ENCODE measurements at regions not wholly inside any gene's neighbourhood (a gene's known extent, or its start where the extent isn't known, plus 50 kb on each side); places are given as distances from the start of the nearest gene placed in this dataset.

DNA sequence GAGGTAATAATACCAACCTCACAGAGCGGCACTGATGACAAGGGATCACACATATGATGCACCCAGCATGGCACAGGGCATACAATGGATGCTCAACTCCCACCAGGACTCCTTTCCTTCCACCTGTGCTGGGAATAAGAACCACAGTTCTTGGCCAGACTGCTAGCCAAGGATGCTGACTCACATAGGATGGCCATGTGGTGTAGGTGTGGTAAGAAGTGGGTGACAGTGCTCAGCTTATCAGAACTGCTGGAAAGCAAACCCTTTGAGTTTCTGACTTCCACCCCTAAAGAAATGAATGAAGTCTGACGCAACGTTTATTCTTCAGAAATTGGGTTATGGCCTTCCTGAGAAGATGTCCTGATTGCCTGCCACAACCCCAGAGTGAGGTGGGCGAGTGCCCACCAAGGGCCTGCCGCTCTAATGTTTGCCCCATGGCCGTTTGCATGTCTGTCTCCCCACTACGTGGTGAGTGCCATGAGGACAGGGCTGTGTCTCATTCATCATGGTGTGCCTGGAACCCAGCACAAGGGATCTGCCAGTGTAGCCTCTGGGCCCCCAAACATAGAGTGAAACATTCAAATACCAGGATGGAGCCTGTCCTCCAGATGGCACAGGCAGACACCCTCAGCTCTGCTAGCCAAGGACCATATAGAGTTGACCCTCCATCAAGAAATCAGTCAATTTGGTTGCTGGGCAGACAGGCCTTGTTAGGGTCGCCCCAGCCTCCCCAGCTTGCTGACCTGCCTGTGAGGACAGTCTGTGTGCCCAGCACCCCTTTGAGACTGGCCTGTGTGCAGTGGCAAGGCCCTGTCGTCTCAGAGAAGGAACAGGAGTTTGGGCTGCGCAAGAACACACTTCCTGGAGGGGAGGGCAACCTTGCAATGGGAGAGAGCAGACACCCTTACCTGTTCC is 57.6 kb upstream of the SLCO2A1 start:
- CTCF ChIA-PET (ENCODE audit: partially characterized antibody) = interaction anchor here (0.9 kb wide), 1 partner anchor 29 kb away, joined by 3 read pairs; no protein-coding TSS in a partner anchor
- no peak for FAIRE-seq
- TF ChIP-seq GTF2F1 (IDR thresholded peaks at IDR 0.05; ENCODE audit: borderline replicate concordance, low read depth, low read length) = no peak
- TF ChIP-seq HDAC6 (IDR thresholded peaks at IDR 0.05; ENCODE audit: low read depth, low read length) = no peak
- no peak for TF ChIP-seq RNF2 (IDR thresholded peaks at IDR 0.05; ENCODE audit: borderline replicate concordance, low read depth, low read length, missing control alignments, poor library complexity, severe bottlenecking)
- TF ChIP-seq POU5F1 (IDR thresholded peaks at IDR 0.05; ENCODE audit: low read depth, low read length) = no peak
- TF ChIP-seq RBBP5 (IDR thresholded peaks at IDR 0.05; ENCODE audit: borderline replicate concordance, low read depth, low read length) = no peak
- TF ChIP-seq SIN3A (conservative IDR thresholded peaks at IDR 0.05 in 1 of 2, IDR thresholded peaks at IDR 0.05 in 1 of 2; ENCODE audit: low read depth in 1 of 2, low read length in 2 of 2) = no peak
- no peak for TF ChIP-seq RXRA (IDR thresholded peaks at IDR 0.05; ENCODE audit: insufficient read depth, low read depth, low read length)
- TF ChIP-seq SIRT6 (IDR thresholded peaks at IDR 0.05; ENCODE audit: low read length) = no peak
- TF ChIP-seq SP1 (IDR thresholded peaks at IDR 0.05; ENCODE audit: low read depth, low read length) = no peak
- no peak for TF ChIP-seq NANOG (IDR thresholded peaks at IDR 0.05; ENCODE audit: insufficient read depth, low read depth, low read length, poor library complexity, severe bottlenecking)
- TF ChIP-seq ASH2L (IDR thresholded peaks at IDR 0.05; ENCODE audit: low read length) = no peak
- TF ChIP-seq FOSL1 (IDR thresholded peaks at IDR 0.05; ENCODE audit: insufficient read depth, low read depth, low read length) = no peak

More for the DNA sequence above, 57.6 kb upstream of the SLCO2A1 start:
- no peak overlapping the region for H2AK5ac ChIP-seq (ENCODE audit: low read depth, low read length)
- H4K20me1 ChIP-seq (replicated peaks in 1 of 2; ENCODE audit: control insufficient read depth in 1 of 2, insufficient read depth in 2 of 2, low read length in 2 of 2) = no peaks in the 10 kb centered on the region
- H3K36me3 ChIP-seq (ENCODE audit: control insufficient read depth in 2 of 4, insufficient read depth in 4 of 4, low read length in 3 of 4) = no peaks in the 10 kb centered on the region
- H4K5ac ChIP-seq (ENCODE audit: insufficient read length, low read depth, low read length) = no peak overlapping the region
- POLR2A ChIA-PET (ENCODE audit: partially characterized antibody) = no interaction called here
- no peaks in the 10 kb centered on the region for H3K79me2 ChIP-seq (ENCODE audit: control insufficient read depth in 1 of 2, insufficient read depth in 2 of 2, low read length in 2 of 2)
- H3K23me2 ChIP-seq (ENCODE audit: low read depth, low read length) = no peaks in the 10 kb centered on the region
- H3K4ac ChIP-seq (replicated peaks; ENCODE audit: insufficient read length, low read depth, low read length) = no peak overlapping the region
- H2BK120ac ChIP-seq (replicated peaks; ENCODE audit: low read depth, low read length) = no peak overlapping the region
- H2AFZ ChIP-seq (ENCODE audit: low read length) = no peak overlapping the region
- no peak overlapping the region for H4K8ac ChIP-seq (ENCODE audit: extremely low read depth, insufficient read depth, low read length)
- no peak overlapping the region for H2BK20ac ChIP-seq (ENCODE audit: low read length)
- no peak overlapping the region for H2BK12ac ChIP-seq (ENCODE audit: low read depth, low read length)
- H3K4me3 ChIP-seq (ENCODE audit: extremely low read depth in 1 of 4, insufficient read depth in 2 of 4, low read depth in 3 of 4, low read length in 4 of 4) = no peak overlapping the region
- H3K79me1 ChIP-seq (ENCODE audit: low read depth, low read length) = no peaks in the 10 kb centered on the region
- H3K4me1 ChIP-seq (replicated peaks in 1 of 4; ENCODE audit: control insufficient read depth in 3 of 4, insufficient read depth in 4 of 4, low read length in 3 of 4) = no peaks in the 10 kb centered on the region
- no peak overlapping the region for H3K18ac ChIP-seq (ENCODE audit: extremely low read depth, low read length)
- no peak overlapping the region for H3K9ac ChIP-seq (replicated peaks in 1 of 4; ENCODE audit: extremely low read depth in 1 of 4, low read depth in 3 of 4, low read length in 3 of 4)
- H3K23ac ChIP-seq (ENCODE audit: insufficient read length) = no peak overlapping the region
- no peaks in the 10 kb centered on the region for H3K9me3 ChIP-seq (ENCODE audit: insufficient read depth in 2 of 2, low read depth in 1 of 2, low read length in 1 of 2)
- H3K14ac ChIP-seq (ENCODE audit: insufficient read length) = no peak overlapping the region
- DNase-seq (ENCODE audit: low read depth in 1 of 2, low spot score in 2 of 2) = no peak
- no peak overlapping the region for H2BK15ac ChIP-seq (ENCODE audit: low read length)
- WGBS, 2 experiments (ENCODE audit: extremely low coverage in 1 of 2, insufficient coverage in 1 of 2, insufficient read length in 1 of 2, insufficient replicate concordance in 2 of 2, low coverage in 1 of 2, low lambda C conversion rate in 2 of 2, missing lambda C conversion rate in 1 of 2) = 88% methylated on average over 10 of the region's 10 CpGs; no CpG with 5 or more reads in 1 of the 2 experiments
- no peak overlapping the region for H4K91ac ChIP-seq (replicated peaks; ENCODE audit: insufficient read length, low read length)
- H3K27me3 ChIP-seq (replicated peaks in 1 of 4; ENCODE audit: control insufficient read depth in 3 of 4, extremely low read depth in 1 of 4, insufficient read depth in 3 of 4, low read length in 3 of 4) = no peaks in the 10 kb centered on the region
- H2BK5ac ChIP-seq (ENCODE audit: low read depth, low read length) = no peak overlapping the region
- no peak overlapping the region for H3K4me2 ChIP-seq (ENCODE audit: insufficient read depth in 1 of 2, low read depth in 2 of 2, low read length in 2 of 2)
- no peak overlapping the region for H3K27ac ChIP-seq (ENCODE audit: low read depth, low read length)
- no peak overlapping the region for H3K56ac ChIP-seq (replicated peaks; ENCODE audit: insufficient read length, low read depth, low read length)

Measured in H1 (cell line).